ENCODE measurements at regions not wholly inside any gene's neighbourhood (a gene's known extent, or its start where the extent isn't known, plus 50 kb on each side); places are given as distances from the start of the nearest gene placed in this dataset.

DNA sequence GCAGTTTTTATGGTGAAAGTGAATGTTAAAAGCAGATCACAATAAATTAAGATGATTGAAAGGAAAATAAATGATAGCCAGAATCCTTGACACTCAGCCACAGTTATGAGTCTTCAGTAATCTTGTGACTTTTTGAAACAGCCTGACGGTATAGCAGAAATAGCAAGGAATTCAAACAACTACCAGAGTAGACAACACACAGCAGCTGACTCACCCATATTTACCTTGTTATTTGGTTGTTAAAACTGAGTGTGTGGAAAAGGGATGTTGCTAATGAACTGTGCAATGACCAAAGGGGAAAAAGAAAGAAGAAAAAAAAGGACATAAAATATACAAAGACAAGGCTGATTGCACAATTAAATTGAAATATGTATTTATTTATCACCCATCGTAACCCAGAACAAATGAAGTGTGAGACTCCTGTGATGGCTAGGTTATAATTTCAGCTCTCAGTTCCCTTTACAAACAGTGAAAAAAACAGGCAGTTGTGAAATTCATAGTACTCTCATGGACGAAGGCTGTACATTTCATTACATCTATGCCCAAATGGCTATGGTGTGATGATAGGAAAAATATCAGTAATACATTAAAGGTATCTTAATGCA, 1023.0 kb upstream of the SORCS1 start:
- no peaks in the 10 kb centered on the region for H3K4me1 Mint-ChIP-seq
- peaks cover 4 to 8% of the 10 kb centered on the region in 2 donors for H3K9me3 Mint-ChIP-seq
- H3K27ac Mint-ChIP-seq = no peak overlapping the region
- H3K4me3 Mint-ChIP-seq = no peak overlapping the region
- no peaks in the 10 kb centered on the region for H3K27me3 Mint-ChIP-seq
- ATAC-seq (no peak), DNase-seq (no peak)

DNA sequence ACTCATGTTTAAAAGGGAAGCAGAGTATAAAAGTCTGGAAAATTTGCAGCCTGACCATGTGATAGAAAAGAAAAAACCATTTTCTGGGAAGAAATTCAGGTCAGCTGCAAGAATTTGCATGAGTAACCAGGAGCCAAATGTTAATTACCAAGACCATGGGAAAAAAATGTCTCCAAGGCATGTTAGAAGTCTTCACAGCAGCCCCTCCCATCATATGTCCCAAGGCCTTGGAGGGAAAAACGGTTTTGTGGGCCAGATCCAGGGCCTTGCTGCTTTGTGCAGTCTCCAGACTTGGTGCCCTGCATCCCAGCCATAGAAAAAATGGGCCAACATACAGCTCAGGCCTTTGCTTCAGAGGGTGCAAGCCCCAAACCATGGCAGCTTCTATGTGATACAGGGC, 1019.6 kb upstream of the SORCS1 start:
- peaks cover 5 to 11% of the 10 kb centered on the region in 2 donors for H3K9me3 Mint-ChIP-seq
- no peaks in the 10 kb centered on the region for H3K4me1 Mint-ChIP-seq
- no peak overlapping the region for H3K27ac Mint-ChIP-seq
- H3K27me3 Mint-ChIP-seq = no peaks in the 10 kb centered on the region
- H3K4me3 Mint-ChIP-seq = no peak overlapping the region
- no peak for ATAC-seq
- DNase-seq = no peak

DNA sequence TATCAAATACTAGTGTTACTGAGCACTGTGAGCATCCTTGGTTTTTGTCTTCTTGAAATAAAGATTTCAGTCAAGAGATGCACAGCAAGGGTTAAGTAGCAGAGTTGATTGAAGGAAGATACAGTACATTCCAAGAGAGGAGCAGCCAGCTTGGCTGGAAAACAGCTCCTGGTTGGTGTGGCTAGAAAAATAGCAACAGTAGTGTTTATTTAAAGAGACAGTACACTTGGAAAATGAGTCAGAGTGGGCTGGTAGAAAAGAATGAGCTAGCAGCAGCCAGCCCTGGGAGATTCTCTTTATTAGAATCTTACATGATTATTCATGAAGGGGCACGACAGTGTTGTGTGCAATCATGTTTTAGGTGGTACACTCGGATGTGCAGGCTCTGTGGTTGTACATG, 1016.4 kb upstream of the SORCS1 start:
- Mint-ChIP-seq H3K27me3 (no peaks in the 10 kb centered on the region), H3K4me1 (no peaks in the 10 kb centered on the region), H3K27ac (no peak overlapping the region), H3K9me3 (peaks cover 10 to 11% of the 10 kb centered on the region in 2 donors), H3K4me3 (no peak overlapping the region)
- no peak for ATAC-seq
- DNase-seq = no peak

DNA sequence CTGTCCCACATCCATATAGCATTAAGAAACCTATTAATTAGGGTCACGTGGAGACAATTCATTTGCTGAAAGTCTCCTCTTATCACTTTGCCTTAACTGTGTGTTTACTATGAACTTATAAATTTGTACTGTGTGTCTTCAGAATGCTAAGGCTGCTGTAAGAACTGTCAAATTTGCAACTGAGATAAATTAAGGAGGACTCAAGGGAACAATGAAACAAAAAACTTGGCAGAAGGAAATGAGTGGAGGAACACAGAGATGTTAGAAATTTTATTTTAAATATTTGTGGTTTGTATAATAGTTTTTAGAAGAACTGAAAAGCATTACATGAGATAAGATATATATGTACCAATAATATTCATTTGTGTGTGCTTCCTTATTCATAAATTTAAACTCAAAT, 1005.3 kb upstream of the SORCS1 start:
- H3K27me3 Mint-ChIP-seq = no peaks in the 10 kb centered on the region
- H3K4me3 Mint-ChIP-seq = no peak overlapping the region
- ATAC-seq (no peak), DNase-seq (no peak)
- no peaks in the 10 kb centered on the region for H3K4me1 Mint-ChIP-seq
- peaks cover 13 to 15% of the 10 kb centered on the region in 2 donors for H3K9me3 Mint-ChIP-seq
- H3K27ac Mint-ChIP-seq = no peak overlapping the region

DNA sequence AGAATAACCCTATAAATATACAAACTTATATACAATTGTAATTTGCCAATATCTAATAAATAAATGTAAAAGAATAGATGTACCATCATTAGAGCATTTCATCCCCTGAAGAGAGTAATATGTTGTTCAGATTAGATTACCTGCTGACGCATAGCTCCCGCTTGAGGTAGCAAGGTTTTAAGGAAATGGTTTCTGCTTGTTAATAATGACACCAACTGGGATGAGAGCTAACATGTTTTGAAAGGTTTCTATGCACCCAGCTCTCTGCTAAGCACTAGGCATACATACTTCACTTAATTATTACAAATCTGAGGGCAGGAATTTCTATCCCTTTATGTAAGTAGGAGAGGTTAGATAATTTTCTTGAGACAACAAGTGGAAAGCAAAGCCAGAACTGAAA, 1003.3 kb upstream of the SORCS1 start:
- ATAC-seq = no peak
- peaks cover 15 to 16% of the 10 kb centered on the region in 2 donors for H3K9me3 Mint-ChIP-seq

DNA sequence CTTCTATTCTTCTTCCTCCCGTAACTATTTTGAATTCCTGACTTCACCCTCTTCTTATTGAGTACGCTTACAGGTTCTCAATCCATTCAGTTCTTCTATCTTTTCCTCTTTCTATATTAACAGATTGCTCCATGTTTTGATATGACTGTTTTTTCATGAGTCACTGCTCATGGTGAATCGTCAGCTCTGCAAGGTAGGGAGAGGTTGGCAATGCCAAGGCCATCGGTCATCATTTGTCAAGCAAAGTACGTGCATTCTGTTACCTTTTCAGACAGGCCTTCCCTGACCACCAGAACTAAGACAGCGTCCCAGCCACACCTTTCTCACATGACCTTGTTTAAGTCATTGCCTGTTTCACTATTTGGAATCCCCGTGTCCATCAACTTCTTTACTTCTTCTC, 1001.9 kb upstream of the SORCS1 start:
- no peak overlapping the region for H3K27ac Mint-ChIP-seq
- H3K9me3 Mint-ChIP-seq = peaks cover 15 to 16% of the 10 kb centered on the region in 2 donors
- no peaks in the 10 kb centered on the region for H3K4me1 Mint-ChIP-seq
- H3K27me3 Mint-ChIP-seq = no peaks in the 10 kb centered on the region
- DNase-seq (no peak), ATAC-seq (no peak)
- H3K4me3 Mint-ChIP-seq = no peak overlapping the region

More for the DNA sequence above, 1003.3 kb upstream of the SORCS1 start:
- Mint-ChIP-seq H3K4me1 (no peaks in the 10 kb centered on the region), H3K27ac (no peak overlapping the region), H3K4me3 (no peak overlapping the region), H3K27me3 (no peaks in the 10 kb centered on the region)
- DNase-seq = no peak

DNA sequence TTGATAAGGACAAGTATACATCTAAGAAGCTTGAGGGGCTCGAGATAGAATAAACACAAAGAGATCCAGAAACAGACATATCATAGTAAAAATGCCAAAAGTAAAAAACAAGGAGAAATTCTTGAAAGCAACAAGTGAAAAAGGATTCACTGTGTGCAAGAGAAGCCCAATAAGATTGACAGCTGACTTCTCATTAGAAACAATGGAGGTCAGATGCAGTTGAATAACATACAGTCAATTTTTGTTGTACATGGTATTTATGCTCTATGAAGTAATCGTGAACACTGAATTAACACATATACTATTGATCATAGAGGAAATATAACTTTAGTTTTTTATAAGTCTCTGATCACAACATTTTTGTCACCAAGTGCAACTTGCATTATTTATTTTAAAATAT, 982.8 kb upstream of the SORCS1 start:
- H3K9me3 Mint-ChIP-seq = peaks cover 19 to 20% of the 10 kb centered on the region in 2 donors
- no peaks in the 10 kb centered on the region for H3K27me3 Mint-ChIP-seq
- no peak for DNase-seq
- H3K27ac Mint-ChIP-seq = no peak overlapping the region
- no peak overlapping the region for H3K4me3 Mint-ChIP-seq
- ATAC-seq = no peak
- no peaks in the 10 kb centered on the region for H3K4me1 Mint-ChIP-seq

DNA sequence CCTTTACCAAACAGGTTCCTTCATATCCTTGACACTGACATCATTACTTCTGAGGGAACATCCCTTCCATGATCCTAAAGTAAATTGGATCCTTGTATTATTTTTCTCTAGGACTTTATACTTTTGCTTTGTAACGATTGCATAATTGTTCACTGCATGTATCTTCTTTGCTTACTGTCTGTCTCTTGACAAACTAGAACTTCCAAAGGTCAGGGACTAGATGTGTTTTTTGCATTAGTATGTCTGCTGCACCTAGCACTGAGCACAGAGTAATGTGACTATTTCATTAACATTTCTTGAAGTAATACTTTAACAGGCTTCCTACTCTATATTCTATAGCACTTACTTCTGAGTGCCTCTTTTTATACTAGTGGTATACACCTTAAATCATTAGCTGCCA, 976.6 kb upstream of the SORCS1 start:
- Mint-ChIP-seq H3K9me3 (peaks cover 5 to 9% of the 10 kb centered on the region in 2 donors), H3K27me3 (no peaks in the 10 kb centered on the region), H3K27ac (no peak overlapping the region), H3K4me1 (no peaks in the 10 kb centered on the region), H3K4me3 (no peak overlapping the region)
- ATAC-seq = no peak
- DNase-seq = no peak

DNA sequence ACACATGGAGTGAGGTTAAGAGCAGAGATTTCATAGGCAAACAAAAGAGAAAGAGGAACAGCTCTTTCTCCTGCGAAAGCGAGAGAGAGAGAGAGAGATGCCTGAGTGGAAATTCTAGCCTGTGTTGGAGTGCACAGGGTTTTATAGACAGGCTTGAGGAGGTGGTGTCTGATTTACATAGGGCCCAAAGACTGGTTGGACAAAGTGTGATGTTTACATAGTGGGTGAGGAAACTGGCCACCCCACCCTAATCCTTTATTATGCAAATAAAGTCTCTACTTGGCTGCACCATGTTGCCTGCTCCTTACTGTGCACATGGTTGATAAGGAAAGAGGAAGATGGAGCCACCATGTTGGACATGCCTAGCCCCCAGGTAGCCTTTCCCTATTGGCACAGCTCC, 967.8 kb upstream of the SORCS1 start:
- DNase-seq (no peak), ATAC-seq (no peak)
- Mint-ChIP-seq H3K9me3 (peaks cover 5 to 12% of the 10 kb centered on the region in 2 donors), H3K27ac (no peak overlapping the region), H3K4me1 (no peaks in the 10 kb centered on the region), H3K27me3 (no peaks in the 10 kb centered on the region), H3K4me3 (no peak overlapping the region)

DNA sequence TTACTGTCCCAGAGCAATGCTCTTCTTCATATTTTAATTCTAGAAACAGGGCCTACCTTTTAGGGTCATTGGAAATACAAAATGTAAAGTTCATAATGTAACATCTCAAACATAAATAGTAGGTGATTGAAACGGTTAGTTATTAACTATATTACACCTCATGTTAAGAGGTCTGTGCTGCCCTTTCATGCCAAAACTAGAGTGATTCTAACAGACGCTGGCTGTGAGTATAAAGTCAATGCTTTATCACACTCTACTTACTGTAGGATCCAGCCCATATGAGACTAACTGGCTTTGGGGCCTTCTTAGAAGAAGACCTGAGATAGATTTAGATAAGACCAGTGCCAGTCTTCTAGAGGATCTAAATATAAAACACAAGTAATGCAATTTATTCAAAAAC, 966.1 kb upstream of the SORCS1 start:
- no peaks in the 10 kb centered on the region for H3K27me3 Mint-ChIP-seq
- ATAC-seq = no peak
- no peak for DNase-seq
- H3K9me3 Mint-ChIP-seq = peaks cover 2 to 13% of the 10 kb centered on the region in 2 donors
- no peak overlapping the region for H3K27ac Mint-ChIP-seq
- H3K4me3 Mint-ChIP-seq = no peak overlapping the region
- no peaks in the 10 kb centered on the region for H3K4me1 Mint-ChIP-seq

DNA sequence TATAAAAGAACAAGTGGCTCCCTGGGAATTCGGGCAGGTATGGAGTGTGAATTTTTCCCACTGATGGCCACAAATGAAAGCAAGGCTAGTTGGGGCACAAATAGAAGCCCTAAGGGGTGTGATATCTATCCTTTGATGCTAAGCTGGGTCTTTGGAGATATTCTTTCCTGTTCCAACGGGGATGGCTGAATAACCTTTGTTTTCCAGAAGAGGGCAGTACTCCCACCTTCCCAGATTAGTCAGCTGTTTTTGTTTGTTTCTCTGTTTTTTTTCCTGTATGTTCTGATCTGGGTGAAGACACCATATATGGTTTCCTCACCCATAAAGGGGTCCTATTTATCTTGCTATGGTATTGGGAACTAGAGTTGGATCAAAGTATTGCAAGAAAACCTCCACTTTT, 947.7 kb upstream of the SORCS1 start:
- Mint-ChIP-seq H3K4me3 (no peak overlapping the region), H3K27me3 (no peaks in the 10 kb centered on the region), H3K27ac (no peak overlapping the region), H3K4me1 (no peaks in the 10 kb centered on the region), H3K9me3 (peaks cover 0 to 16% of the 10 kb centered on the region in 2 donors)
- ATAC-seq (no peak), DNase-seq (no peak)

DNA sequence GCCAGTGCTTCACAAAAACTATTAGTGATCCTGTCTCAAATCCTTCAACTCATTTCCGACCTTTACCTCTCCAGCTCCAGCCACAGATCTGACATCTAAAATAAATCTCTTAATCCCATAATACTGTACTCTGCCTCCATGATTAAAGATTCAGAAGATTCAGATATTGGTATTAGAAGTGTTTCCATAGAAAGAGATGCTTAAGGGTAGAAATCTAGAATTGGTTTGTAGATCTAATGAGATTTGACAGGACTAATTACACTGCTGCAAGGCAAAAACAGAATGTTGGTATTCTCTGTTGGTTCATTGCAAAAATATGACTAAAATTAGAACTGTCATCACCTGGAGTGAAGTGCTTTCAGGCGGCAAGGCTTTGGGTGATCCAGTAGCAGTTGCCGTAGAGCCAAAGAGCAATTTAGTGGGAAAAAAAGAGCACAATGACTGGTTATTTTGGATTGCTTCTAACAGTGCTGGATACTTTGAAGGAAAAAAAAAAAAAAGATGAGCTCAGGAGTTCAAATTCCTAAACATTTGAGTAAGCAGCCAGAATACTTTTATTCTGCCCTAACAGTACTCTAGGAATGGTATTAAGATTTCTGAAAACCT, 940.1 kb upstream of the SORCS1 start:
- H3K4me1 Mint-ChIP-seq = no peaks in the 10 kb centered on the region
- H3K4me3 Mint-ChIP-seq = no peak overlapping the region
- DNase-seq (no peak), ATAC-seq (no peak)
- H3K9me3 Mint-ChIP-seq = peaks cover 0 to 10% of the 10 kb centered on the region in 2 donors
- H3K27ac Mint-ChIP-seq = no peak overlapping the region
- H3K27me3 Mint-ChIP-seq = no peaks in the 10 kb centered on the region

DNA sequence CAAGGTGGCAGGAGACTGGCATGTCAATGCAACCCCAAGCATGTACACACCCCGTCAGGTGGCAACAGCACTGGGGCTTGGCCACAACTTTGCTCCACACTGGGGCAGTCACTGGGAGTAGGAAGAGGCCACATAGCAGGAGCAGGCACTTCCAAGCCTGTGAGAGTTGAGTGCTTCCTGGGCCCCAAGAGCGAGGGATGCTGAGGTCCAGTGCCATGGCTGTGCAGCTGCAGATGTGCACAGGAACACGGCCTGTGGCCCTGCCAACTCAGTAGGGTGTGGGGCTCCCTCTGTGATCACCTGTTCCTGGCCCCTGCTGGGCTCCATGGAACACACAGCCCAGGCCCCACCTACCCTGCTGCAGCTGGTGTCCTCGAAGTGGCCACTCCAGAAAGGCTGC, 932.8 kb upstream of the SORCS1 start:
- peaks cover 0 to 7% of the 10 kb centered on the region in 2 donors for H3K9me3 Mint-ChIP-seq
- H3K27ac Mint-ChIP-seq = no peak overlapping the region
- no peak overlapping the region for H3K4me3 Mint-ChIP-seq
- DNase-seq = no peak
- H3K4me1 Mint-ChIP-seq = no peaks in the 10 kb centered on the region
- no peak for ATAC-seq
- H3K27me3 Mint-ChIP-seq = no peaks in the 10 kb centered on the region

DNA sequence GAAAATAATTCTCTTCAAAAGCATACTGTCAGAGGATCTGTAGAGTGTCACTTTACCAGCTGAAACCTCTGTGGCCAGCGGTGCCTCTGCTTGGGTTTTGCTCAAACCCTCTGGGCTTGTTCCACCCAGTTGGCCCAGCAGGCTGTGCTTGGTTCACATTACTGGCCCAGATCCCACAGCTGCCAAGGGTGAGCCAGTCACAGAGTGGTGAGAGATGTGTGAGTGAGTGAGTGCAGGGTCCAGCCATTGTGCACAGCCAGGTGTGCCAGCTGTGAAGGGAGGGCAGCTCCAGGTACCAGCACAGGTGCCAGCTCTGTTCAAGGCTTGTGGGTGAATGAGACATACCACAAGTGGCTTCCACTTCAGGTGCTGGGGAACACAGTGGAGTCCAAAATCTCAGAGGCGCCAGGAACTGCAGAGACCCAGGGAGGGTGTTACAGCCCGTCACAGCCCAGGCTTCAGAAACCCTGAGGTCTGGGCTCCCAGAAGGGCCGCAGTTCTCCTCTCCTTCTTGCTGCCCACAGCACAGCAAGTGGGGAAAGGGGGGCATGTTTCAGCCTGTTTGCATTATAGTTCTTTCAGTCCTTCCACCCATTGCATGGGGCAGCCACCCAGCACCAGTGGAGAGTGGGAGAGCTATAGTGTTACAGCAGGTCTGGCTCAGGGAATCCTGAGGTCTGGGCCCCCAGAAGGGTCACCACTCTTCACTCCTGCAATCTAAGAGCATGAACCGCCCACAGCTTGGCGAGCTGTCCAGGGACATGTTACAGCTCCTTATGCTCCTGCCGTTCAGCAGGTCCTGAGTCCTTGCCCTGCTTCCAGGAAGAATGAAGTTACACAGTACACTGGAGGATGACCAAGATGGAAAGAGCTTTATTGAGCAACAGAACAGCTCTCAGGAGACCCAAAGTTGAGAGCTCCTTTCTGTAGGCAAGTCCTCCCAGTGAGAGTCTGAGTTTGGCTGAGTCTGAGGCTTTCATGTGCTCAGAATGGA, 931.7 kb upstream of the SORCS1 start:
- ATAC-seq (no peak), DNase-seq (no peak)
- Mint-ChIP-seq H3K4me1 (no peaks in the 10 kb centered on the region), H3K27me3 (no peaks in the 10 kb centered on the region), H3K4me3 (no peak overlapping the region), H3K27ac (no peak overlapping the region), H3K9me3 (peaks cover 7% of the 10 kb centered on the region in 2 donors)

DNA sequence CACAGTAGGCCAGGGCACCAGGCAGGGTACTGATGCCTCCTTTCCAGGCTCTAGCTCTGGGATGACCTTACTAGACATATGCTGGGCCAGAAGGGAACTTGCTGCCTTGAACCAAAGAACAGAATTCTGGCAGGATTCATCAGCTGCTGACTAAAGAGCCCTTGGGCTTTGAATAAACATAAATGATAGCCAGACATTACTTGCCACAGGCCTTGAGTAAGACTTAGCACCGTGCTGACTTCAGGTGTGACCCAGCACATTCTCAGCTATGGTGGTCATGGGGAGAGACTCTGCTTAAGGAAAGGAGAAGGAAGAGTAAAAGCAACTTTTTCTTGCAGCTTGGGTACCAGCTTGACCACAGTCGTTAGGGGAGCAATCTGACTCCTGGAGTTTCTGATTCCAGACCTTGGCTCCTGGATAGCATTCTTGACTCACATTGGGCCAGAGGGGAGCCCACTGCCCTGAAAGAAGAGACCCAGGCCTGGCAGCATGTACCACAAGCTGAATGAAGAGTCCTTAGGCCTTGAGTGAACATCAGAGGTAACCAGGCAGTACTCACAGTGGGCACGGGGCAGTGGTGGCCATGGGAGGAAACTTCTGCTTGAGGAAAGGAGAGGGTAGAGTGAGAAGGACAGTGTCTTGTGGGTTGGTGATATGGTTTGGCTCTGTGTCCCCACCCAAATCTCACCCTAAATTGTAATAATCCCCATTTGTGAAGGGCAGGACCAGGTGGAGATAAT, 926.1 kb upstream of the SORCS1 start:
- H3K9me3 Mint-ChIP-seq = peaks cover 7 to 13% of the 10 kb centered on the region in 2 donors
- H3K27ac Mint-ChIP-seq = no peak overlapping the region
- DNase-seq (no peak), ATAC-seq (no peak)
- no peak overlapping the region for H3K4me3 Mint-ChIP-seq
- no peaks in the 10 kb centered on the region for H3K4me1 Mint-ChIP-seq
- H3K27me3 Mint-ChIP-seq = no peaks in the 10 kb centered on the region

Data from stimulated activated naive CD8-positive, alpha-beta T cell treated with anti-CD3 and anti-CD28 coated beads, Interleukin-15, amount 100 ng/mL, for 72 hours (primary cell).